ENCODE measurements at regions not wholly inside any gene's neighbourhood (a gene's known extent, or its start where the extent isn't known, plus 50 kb on each side); places are given as distances from the start of the nearest gene placed in this dataset.

DNA sequence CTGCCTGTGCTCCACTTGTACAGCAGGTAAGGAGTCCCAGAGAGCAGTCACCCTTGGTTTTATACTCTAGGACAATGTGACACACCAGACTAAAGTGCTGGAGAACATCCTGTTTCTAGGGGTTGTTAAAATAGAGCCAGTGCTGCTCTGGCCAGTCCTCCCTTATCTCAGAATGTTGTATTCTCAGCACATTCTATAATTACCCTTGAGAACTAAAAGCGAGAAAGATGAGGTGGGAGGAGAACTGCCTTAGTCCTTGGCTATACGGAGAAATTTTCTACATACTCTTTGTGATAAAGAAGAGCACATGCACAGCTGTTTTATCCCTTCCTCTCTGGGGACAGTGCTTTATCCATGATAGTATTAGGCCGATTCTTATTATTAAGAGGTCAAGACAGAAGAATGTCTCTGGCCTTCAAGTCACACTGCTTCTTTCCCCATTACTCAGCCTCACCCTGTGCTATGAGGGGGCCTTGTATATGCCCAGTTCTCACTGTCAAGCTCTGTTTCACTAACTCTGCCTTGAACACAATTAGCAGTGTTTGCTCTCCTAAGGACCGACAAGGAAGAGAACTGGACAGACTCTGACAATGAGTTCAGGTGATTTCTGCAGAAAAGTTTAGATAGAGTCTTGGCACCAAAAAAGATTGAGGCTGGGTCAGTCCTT lies 385.8 kb downstream of the TRIB2 start (continued):
- TF ChIP-seq PTTG1 (tag; IDR thresholded peaks at IDR 0.05; ENCODE audit: low read depth): no peak

DNA sequence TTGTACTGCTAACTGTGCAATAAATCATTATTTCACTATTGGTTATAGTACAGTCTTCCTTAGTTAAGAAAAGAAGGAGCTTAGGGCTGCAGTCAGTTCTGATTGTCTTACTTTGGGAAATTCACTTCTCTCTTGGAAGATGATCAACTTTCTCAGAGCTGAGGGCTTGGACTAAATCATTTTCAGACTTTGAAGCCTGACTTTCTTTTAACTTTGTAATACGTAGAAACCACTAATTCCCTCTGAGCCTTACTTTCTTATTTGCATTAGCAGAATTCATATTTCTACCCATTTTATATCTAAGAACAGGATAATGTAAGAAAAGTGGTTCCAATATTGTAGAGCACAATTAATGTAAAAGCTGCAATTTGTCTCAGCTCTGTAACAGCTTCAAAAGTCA lies 386.4 kb downstream of the TRIB2 start:
- WGBS (ENCODE audit: insufficient coverage, low coverage, missing lambda C conversion rate): 5% methylated on average over 1 of the region's 1 CpG
- TF ChIP-seq ZNF121 (CRISPR knock-in tag; conservative IDR thresholded peaks at IDR 0.05) (no peak), MCM7 (IDR thresholded peaks at IDR 0.05) (no peak), SRF (CRISPR knock-in tag; IDR thresholded peaks at IDR 0.05) (no peak), BRF1 (IDR thresholded peaks at IDR 0.05; ENCODE audit: borderline replicate concordance, extremely low read depth, insufficient read length) (no peak), TAL1 (IDR thresholded peaks at IDR 0.05) (no peak), MTF1 (CRISPR knock-in tag; IDR thresholded peaks at IDR 0.05; ENCODE audit: borderline replicate concordance) (no peak), EZH2 (IDR thresholded peaks at IDR 0.05; ENCODE audit: borderline replicate concordance, low read depth, low read length) (no peak), RAD21 (CRISPR knock-in tag; conservative IDR thresholded peaks at IDR 0.05 in 1 of 2, IDR thresholded peaks at IDR 0.05 in 1 of 2) (no peak), TAF15 (IDR thresholded peaks at IDR 0.05; ENCODE audit: low read depth, low read length) (no peak)
- Histone ChIP-seq H3K36me3 (ENCODE audit: control insufficient read depth, insufficient read depth, low read length) (no peaks in the 10 kb centered on the region), H3K9me3 (replicated peaks; ENCODE audit: control insufficient read depth, insufficient read depth, low read depth, low read length) (peaks cover 2% of the 10 kb centered on the region; the same call in 1 of the 2 replicates), H3K4me1 (replicated peaks in 1 of 2; ENCODE audit: control insufficient read depth in 2 of 2, insufficient read depth in 2 of 2, low read length in 2 of 2) (no peaks in the 10 kb centered on the region), H3K27ac (ENCODE audit: extremely low read depth, low read depth, low read length) (no peak overlapping the region), H3K79me2 (ENCODE audit: control insufficient read depth, insufficient read depth, low read length) (no peaks in the 10 kb centered on the region), H3K4me3 (no peak overlapping the region), H4K20me1 (replicated peaks; ENCODE audit: control insufficient read depth, insufficient read depth, low read length) (no peaks in the 10 kb centered on the region), H3K9me1 (ENCODE audit: control insufficient read depth, insufficient read depth, low read length) (no peaks in the 10 kb centered on the region), H2AFZ (ENCODE audit: low read depth, low read length) (no peak overlapping the region), H3K4me2 (ENCODE audit: insufficient read depth, low read length) (no peak overlapping the region), H3K27me3 (ENCODE audit: control insufficient read depth in 2 of 2, insufficient read depth in 2 of 2, low read length in 2 of 2) (no peaks in the 10 kb centered on the region), H3K9ac (ENCODE audit: insufficient read depth in 1 of 2, low read depth in 2 of 2, low read length in 2 of 2) (no peak overlapping the region)
- no peak for DNase-seq (ENCODE audit: extremely low read depth in 1 of 4, low spot score in 3 of 4)
- no peak for ATAC-seq
- intact Hi-C loops (cut with micrococcal nuclease): no loop called here
- CTCF ChIA-PET (ENCODE audit: low intra/inter-chr PET ratio): no interaction called here
- POLR2A ChIA-PET: no interaction called here
- no peak for FAIRE-seq
- BruUV-seq (replicated peaks): no TSS peak
- in situ Hi-C loops (cut with MboI): no loop called here
